Liver (tissue), 3 donors: ENCODE measurements at regions not wholly inside any gene's neighbourhood (a gene's known extent, or its start where the extent isn't known, plus 50 kb on each side); places are given as distances from the start of the nearest gene placed in this dataset.

Source experiments
- HNF4A ChIP-seq, 2 donors: conservative IDR thresholded peaks; 2 replicates each; pipeline ENCODE4 v1.6.1; 2016; ENCODE audit warnings: antibody characterized with exemption in 2 of 2, mild to moderate bottlenecking in 2 of 2
- JUND ChIP-seq, 2 donors: IDR thresholded peaks; 2 replicates each; pipeline ENCODE4 v1.6.1; 2016; ENCODE audit warnings: antibody characterized with exemption in 2 of 2
- REST ChIP-seq: IDR thresholded peaks from 2 replicates; pipeline ENCODE4 v1.6.1; 2016; ENCODE audit warnings: antibody characterized with exemption, mild to moderate bottlenecking
- TAF1 ChIP-seq: conservative IDR thresholded peaks from 2 replicates; pipeline ENCODE4 v1.6.1; 2016; ENCODE audit warnings: antibody characterized with exemption, mild to moderate bottlenecking
- YY1 ChIP-seq: IDR thresholded peaks from 2 replicates; pipeline ENCODE4 v1.6.1; 2016; ENCODE audit warnings: antibody characterized with exemption, mild to moderate bottlenecking
- TF ChIP-seq, protein P1 (sequence below): IDR thresholded peaks from 2 replicates; pipeline ENCODE4 v1.6.1; 2016; ENCODE audit warnings: antibody characterized with exemption
- TF ChIP-seq, protein P2 (sequence below): fragments of 150-350 bp; IDR thresholded peaks from 2 replicates; pipeline ENCODE4 v1.5.1; 2017; ENCODE audit warnings: improper control_type of control experiment, low read depth, low read length; ENCODE audit not compliant: missing input control
- donor health status: healthy.
- donor health status: healthy.

- TF ChIP-seq HNF4A (conservative IDR thresholded peaks at IDR 0.05), result no peak
- no peak for TF ChIP-seq REST
- TF ChIP-seq, protein P1, sequence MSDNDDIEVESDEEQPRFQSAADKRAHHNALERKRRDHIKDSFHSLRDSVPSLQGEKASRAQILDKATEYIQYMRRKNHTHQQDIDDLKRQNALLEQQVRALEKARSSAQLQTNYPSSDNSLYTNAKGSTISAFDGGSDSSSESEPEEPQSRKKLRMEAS, result no peak
- TF ChIP-seq, protein P2, sequence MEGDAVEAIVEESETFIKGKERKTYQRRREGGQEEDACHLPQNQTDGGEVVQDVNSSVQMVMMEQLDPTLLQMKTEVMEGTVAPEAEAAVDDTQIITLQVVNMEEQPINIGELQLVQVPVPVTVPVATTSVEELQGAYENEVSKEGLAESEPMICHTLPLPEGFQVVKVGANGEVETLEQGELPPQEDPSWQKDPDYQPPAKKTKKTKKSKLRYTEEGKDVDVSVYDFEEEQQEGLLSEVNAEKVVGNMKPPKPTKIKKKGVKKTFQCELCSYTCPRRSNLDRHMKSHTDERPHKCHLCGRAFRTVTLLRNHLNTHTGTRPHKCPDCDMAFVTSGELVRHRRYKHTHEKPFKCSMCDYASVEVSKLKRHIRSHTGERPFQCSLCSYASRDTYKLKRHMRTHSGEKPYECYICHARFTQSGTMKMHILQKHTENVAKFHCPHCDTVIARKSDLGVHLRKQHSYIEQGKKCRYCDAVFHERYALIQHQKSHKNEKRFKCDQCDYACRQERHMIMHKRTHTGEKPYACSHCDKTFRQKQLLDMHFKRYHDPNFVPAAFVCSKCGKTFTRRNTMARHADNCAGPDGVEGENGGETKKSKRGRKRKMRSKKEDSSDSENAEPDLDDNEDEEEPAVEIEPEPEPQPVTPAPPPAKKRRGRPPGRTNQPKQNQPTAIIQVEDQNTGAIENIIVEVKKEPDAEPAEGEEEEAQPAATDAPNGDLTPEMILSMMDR, result no peak
- TF ChIP-seq JUND (IDR thresholded peaks at IDR 0.05), result no peak
- no peak for TF ChIP-seq TAF1
- TF ChIP-seq YY1, result no peak
Observed at GRCh38 chr12:107571492-107571891, 114.1 kb upstream of the PWP1 start.
